ENCODE measurements at regions not wholly inside any gene's neighbourhood (a gene's known extent, or its start where the extent isn't known, plus 50 kb on each side); places are given as distances from the start of the nearest gene placed in this dataset.

DNA sequence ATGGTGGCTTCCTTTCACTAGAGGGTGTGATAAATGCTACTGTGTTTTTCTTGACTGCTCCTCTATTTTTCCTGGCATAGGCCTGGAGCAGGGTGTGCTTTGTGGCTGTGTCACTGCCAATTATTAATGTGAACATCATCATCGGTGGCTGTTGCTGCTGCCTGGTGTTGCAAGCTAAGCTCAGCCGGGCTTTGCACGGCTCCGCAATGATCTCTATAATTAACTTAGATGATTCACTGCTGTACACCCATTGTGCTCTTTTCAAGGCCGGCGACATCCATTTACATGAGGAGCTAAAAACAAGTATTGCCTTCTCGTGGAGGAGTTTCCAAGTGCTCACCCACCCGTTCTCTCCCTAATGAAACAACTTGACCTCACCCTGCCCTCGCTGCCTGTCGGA lies 160.1 kb upstream of the IRX3 start:
- Histone ChIP-seq H3K36me3 (ENCODE audit: low read depth) (no peaks in the 10 kb centered on the region), H3K9me3 (no peaks in the 10 kb centered on the region), H3K4me3 (no peak overlapping the region), H3K4me1 (ENCODE audit: low read depth) (no peaks in the 10 kb centered on the region)
- TF ChIP-seq, protein P1, sequence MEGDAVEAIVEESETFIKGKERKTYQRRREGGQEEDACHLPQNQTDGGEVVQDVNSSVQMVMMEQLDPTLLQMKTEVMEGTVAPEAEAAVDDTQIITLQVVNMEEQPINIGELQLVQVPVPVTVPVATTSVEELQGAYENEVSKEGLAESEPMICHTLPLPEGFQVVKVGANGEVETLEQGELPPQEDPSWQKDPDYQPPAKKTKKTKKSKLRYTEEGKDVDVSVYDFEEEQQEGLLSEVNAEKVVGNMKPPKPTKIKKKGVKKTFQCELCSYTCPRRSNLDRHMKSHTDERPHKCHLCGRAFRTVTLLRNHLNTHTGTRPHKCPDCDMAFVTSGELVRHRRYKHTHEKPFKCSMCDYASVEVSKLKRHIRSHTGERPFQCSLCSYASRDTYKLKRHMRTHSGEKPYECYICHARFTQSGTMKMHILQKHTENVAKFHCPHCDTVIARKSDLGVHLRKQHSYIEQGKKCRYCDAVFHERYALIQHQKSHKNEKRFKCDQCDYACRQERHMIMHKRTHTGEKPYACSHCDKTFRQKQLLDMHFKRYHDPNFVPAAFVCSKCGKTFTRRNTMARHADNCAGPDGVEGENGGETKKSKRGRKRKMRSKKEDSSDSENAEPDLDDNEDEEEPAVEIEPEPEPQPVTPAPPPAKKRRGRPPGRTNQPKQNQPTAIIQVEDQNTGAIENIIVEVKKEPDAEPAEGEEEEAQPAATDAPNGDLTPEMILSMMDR (IDR thresholded peaks at IDR 0.05), result no peak
- peak; percentile 19 for ATAC-seq
- intact Hi-C loops (cut with DNase I, micrococcal nuclease), result no loop called here
- DNase-seq, result no peak

DNA sequence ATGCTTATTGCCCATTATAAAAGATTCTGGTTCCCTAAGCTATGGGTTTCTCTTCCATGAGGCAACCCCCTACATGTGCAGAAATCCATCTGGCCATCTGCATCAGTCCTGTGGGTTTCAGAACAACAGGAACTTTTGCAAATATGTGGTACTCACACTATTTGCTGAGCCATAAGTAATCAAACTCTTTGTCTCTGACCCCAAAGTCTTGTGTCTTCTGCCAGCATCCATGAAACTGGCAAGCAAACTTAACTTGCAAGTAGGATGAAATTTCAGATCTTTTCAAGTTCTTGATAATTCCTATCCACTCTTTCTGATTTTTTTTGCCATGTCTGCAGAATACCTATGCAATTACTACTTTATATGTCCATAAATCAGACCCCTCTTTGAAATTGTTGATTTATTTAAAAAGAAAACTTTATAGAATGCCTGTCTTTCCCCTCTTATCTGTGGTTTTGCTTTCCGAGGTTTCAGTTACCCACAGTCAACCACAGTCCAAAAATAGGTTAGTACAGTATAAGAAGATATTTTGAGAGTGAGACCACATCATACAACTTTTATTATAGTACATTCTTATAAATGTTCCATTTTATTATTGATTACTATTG lies 158.4 kb upstream of the IRX3 start:
- H3K36me3 ChIP-seq (ENCODE audit: low read depth), result no peaks in the 10 kb centered on the region
- no peak overlapping the region for H3K4me3 ChIP-seq
- ATAC-seq, result no peak
- no peak for DNase-seq
- intact Hi-C loops (cut with DNase I, micrococcal nuclease), result no loop called here
- H3K4me1 ChIP-seq (ENCODE audit: low read depth), result no peaks in the 10 kb centered on the region
- TF ChIP-seq, protein P1 (IDR thresholded peaks at IDR 0.05), result no peak
- no peaks in the 10 kb centered on the region for H3K9me3 ChIP-seq

DNA sequence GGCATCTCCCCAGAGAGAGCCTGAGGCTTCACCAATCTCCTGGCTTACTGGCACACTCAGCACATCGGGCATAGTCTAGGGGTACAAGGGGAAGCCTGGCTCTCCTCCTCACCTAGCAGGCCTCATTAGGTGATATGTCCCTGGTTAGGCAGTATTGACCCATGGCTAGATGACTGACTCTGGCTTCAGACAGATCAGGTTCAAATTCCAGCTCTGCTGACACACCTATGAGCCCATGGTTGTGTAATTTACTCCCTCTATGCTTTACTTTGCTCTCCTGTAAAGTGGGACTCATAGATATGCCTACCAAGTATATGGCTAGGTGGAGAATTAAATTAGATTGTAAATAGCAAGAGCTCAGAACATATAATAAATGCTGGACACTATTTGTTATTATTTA lies 157.3 kb upstream of the IRX3 start:
- intact Hi-C loops (cut with DNase I, micrococcal nuclease), result no loop called here
- ATAC-seq (no peak), DNase-seq (no peak)
- Histone ChIP-seq H3K36me3 (ENCODE audit: low read depth) (no peaks in the 10 kb centered on the region), H3K4me1 (ENCODE audit: low read depth) (no peaks in the 10 kb centered on the region), H3K9me3 (no peaks in the 10 kb centered on the region), H3K4me3 (no peak overlapping the region)
- TF ChIP-seq, protein P1 (IDR thresholded peaks at IDR 0.05), result no peak

DNA sequence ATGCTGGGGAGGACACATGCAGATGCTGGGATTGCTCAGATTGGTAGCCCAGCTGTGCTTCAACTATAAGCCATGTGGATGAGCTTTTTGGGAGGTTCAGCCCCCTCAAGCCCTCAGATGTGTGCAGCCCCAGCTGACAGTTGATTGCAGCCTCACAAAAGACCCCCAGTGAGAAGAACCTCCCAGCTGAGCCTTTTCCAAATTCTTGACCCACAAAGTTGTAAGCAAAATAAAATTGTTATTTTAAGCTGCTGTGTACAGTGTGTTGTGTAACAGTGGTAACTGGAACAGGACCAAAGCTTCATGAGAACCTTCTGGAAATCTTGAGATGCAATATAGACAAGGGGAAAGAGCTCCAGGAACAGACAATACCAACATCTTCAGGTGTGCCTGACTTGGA lies 156.8 kb upstream of the IRX3 start:
- TF ChIP-seq, protein P1 (IDR thresholded peaks at IDR 0.05), result no peak
- no peak for DNase-seq
- intact Hi-C loops (cut with DNase I, micrococcal nuclease), result no loop called here
- H3K9me3 ChIP-seq, result no peaks in the 10 kb centered on the region
- no peaks in the 10 kb centered on the region for H3K36me3 ChIP-seq (ENCODE audit: low read depth)
- ATAC-seq, result no peak
- no peaks in the 10 kb centered on the region for H3K4me1 ChIP-seq (ENCODE audit: low read depth)
- no peak overlapping the region for H3K4me3 ChIP-seq

DNA sequence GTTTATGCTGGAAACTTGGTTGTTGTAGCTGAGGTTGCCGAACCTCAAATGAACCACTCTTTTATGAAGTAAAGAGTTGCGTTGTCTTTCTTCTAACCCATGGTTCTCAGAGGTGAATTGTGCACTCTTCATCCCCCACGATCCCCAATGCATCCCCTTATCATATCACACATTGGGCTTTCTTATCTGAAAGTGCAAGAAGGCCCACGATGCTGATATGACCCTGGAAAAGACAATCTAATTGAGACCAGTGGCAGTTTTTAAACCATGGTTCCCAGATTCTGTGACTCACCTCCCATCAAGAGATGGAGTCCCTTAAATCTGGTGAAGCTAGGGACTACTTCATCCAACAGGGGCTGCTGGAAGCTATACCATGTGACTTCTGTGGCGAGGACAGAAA lies 156.3 kb upstream of the IRX3 start:
- no peak for ATAC-seq
- H3K4me1 ChIP-seq (ENCODE audit: low read depth), result no peaks in the 10 kb centered on the region
- intact Hi-C loops (cut with DNase I, micrococcal nuclease), result no loop called here

More for the DNA sequence above, 156.3 kb upstream of the IRX3 start:
- H3K9me3 ChIP-seq, result no peaks in the 10 kb centered on the region
- no peak overlapping the region for H3K4me3 ChIP-seq
- TF ChIP-seq, protein P1 (IDR thresholded peaks at IDR 0.05), result no peak
- no peak for DNase-seq
- H3K36me3 ChIP-seq (ENCODE audit: low read depth), result no peaks in the 10 kb centered on the region
